Osteoblast (primary cell): ENCODE measurements at regions not wholly inside any gene's neighbourhood (a gene's known extent, or its start where the extent isn't known, plus 50 kb on each side); places are given as distances from the start of the nearest gene placed in this dataset.

Source experiments
- DNase-seq: peaks from one replicate; pipeline ENCODE4 v3.0.0; 2011; ENCODE audit warnings: low spot score, mixed read lengths; ENCODE audit not compliant: insufficient read length; ENCODE audit errors: missing footprints
- H2AFZ ChIP-seq: 2 replicates; pipeline ENCODE4 v1.6.0; 2011; ENCODE audit warnings: mild to moderate bottlenecking, low read length
- H3K27ac ChIP-seq: 2 replicates; pipeline ENCODE4 v1.5.1; 2011; ENCODE audit warnings: mild to moderate bottlenecking, low read depth, low read length, moderate library complexity
- H3K27me3 ChIP-seq: 2 replicates; pipeline ENCODE4 v1.6.0; 2012; ENCODE audit warnings: mild to moderate bottlenecking, control low read depth, inconsistent platforms, low read length, moderate library complexity; ENCODE audit not compliant: insufficient read depth
- H3K36me3 ChIP-seq: 2 replicates; pipeline ENCODE4 v1.5.1; 2011; ENCODE audit warnings: mild to moderate bottlenecking, low read length, control low read depth, moderate library complexity; ENCODE audit not compliant: insufficient read depth
- H3K4me1 ChIP-seq: 2 replicates; pipeline ENCODE4 v1.5.1; 2011; ENCODE audit warnings: mild to moderate bottlenecking, low read length, control low read depth, moderate library complexity; ENCODE audit not compliant: insufficient read depth
- H3K4me2 ChIP-seq: 2 replicates; pipeline ENCODE4 v1.6.0; 2011; ENCODE audit warnings: mild to moderate bottlenecking, low read length; ENCODE audit not compliant: insufficient read depth
- H3K4me3 ChIP-seq: fragments of 200-600 bp; sonication (generic); 3 replicates; pipeline ENCODE4 v1.5.1; 2012; ENCODE audit warnings: mild to moderate bottlenecking, low read length, inconsistent platforms; ENCODE audit not compliant: insufficient read depth
- H3K79me2 ChIP-seq: 2 replicates; pipeline ENCODE4 v1.6.0; 2012; ENCODE audit warnings: mild to moderate bottlenecking, low read length, control low read depth, inconsistent platforms; ENCODE audit not compliant: insufficient read depth
- H3K9me3 ChIP-seq: 2 replicates; pipeline ENCODE4 v1.5.1; 2011; ENCODE audit warnings: low read depth, low read length, control low read depth
- H4K20me1 ChIP-seq: 2 replicates; pipeline ENCODE4 v1.6.0; 2012; ENCODE audit warnings: mild to moderate bottlenecking, low read length, control low read depth; ENCODE audit not compliant: insufficient read depth
- TF ChIP-seq, protein P1 (sequence below): IDR thresholded peaks from 2 replicates; pipeline ENCODE4 v1.5.1; 2011; ENCODE audit warnings: mild to moderate bottlenecking, low read depth, low read length, moderate library complexity; ENCODE audit errors: extremely low read depth

DNA sequence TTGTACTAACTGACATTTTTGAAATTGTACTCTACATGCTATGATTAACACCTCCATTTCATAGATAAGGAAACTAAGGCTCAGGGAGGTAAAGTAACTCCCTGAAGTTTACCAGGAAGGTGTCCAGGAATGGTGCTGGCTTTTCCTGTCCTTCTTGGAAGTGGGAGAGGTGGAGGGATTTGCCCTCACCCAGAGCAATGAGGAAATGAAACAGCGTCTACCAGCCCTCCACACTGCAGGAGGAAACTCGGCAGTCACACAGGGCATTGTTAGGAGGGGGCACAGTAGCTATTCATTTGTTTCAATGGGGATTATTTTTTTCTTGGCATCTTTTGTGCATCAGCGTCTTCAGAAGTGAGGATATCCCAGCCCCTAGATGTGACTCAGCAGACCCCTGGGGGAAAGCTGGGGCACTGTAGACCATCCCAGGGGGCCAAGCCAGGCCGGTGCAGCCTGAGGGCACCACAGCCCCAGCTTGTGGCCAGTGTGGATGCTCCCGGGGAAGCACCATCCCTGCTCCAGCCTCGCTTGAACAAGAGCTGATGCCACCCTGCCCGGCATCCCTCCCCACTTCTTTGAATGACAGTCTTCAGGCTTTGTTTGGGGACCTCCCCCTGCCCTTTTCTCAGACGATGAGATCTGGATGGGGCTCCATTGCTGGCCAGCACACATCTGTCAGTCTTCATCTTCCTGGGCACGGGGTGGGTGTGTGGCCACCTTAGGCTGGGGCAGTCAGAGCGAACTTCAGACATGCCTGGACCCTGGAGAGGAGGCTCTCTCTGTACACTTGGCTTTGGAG lies 224.4 kb upstream of the PMEPA1 start:
- Histone ChIP-seq H3K9me3 (no peaks in the 10 kb centered on the region), H4K20me1 (no peaks in the 10 kb centered on the region), H3K27me3 (no peaks in the 10 kb centered on the region), H3K27ac (no peak overlapping the region), H3K4me1 (peaks cover 10% of the 10 kb centered on the region), H2AFZ (no peak overlapping the region), H3K4me2 (no peak overlapping the region), H3K79me2 (no peaks in the 10 kb centered on the region), H3K4me3 (no peak overlapping the region), H3K36me3 (no peaks in the 10 kb centered on the region)
- TF ChIP-seq, protein P1, sequence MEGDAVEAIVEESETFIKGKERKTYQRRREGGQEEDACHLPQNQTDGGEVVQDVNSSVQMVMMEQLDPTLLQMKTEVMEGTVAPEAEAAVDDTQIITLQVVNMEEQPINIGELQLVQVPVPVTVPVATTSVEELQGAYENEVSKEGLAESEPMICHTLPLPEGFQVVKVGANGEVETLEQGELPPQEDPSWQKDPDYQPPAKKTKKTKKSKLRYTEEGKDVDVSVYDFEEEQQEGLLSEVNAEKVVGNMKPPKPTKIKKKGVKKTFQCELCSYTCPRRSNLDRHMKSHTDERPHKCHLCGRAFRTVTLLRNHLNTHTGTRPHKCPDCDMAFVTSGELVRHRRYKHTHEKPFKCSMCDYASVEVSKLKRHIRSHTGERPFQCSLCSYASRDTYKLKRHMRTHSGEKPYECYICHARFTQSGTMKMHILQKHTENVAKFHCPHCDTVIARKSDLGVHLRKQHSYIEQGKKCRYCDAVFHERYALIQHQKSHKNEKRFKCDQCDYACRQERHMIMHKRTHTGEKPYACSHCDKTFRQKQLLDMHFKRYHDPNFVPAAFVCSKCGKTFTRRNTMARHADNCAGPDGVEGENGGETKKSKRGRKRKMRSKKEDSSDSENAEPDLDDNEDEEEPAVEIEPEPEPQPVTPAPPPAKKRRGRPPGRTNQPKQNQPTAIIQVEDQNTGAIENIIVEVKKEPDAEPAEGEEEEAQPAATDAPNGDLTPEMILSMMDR: no peak
- DNase-seq: no peak

DNA sequence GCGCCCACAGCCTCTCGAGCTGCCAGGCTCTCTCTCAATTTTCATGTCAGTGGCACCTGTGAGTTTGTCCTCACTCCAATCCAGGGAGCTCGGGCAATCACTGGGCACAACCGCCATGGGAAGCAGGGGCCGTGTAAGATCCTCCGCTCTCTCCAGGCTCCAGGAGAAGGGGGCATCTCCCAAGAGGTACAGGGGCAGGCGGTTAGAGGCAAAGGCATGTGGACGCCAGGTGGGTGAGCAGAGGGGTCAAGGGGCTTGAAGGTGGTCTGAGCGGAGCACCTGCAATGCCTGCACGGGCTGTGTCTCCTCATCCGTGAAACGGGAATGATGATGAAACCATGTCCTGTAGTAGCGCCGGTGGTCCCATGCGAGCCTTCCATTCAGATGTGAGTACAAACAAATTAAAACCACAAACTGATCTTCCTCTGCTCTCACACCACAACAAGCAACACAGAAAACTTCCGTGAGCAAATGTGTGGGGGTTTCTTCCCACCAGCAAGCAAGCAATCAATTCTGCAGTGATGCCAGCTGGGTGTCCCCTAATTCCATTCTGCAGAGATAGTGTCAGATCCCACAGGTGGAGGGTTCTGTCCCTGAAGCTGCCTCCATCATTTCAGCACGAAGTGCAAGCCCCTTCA lies 222.5 kb upstream of the PMEPA1 start:
- no peak overlapping the region for H3K27ac ChIP-seq
- TF ChIP-seq, protein P1: no peak

DNA sequence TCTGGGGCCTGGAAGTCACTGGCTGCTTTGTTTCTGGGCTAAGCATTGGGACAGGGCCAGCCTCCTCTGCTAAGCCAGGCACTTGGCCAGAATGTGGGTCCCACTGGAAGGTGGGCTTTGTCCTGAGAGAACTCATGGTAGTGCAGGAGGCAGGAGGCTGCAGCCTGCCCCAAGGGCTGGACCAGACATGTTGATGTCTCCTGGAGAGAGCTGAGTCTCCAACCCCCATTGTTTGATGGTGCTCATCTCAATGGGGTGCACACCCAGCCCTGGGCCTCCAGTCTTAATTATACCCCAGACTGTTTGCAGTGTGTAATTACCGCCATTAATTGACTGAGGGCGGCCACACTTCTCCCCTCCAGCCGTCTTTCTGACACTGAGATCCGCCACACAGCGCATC lies 220.5 kb upstream of the PMEPA1 start:
- Histone ChIP-seq H3K27me3 (no peaks in the 10 kb centered on the region), H3K36me3 (no peaks in the 10 kb centered on the region), H3K4me1 (peaks cover 8% of the 10 kb centered on the region), H3K79me2 (no peaks in the 10 kb centered on the region), H3K4me2 (no peak overlapping the region), H2AFZ (no peak overlapping the region), H3K27ac (no peak overlapping the region), H4K20me1 (no peaks in the 10 kb centered on the region), H3K9me3 (no peaks in the 10 kb centered on the region), H3K4me3 (no peak overlapping the region)
- no peak for DNase-seq
- TF ChIP-seq, protein P1: no peak

More for the DNA sequence above, 222.5 kb upstream of the PMEPA1 start:
- H3K4me3 ChIP-seq: no peak overlapping the region
- H3K27me3 ChIP-seq: no peaks in the 10 kb centered on the region
- H3K4me1 ChIP-seq: peaks cover 13% of the 10 kb centered on the region
- H2AFZ ChIP-seq: no peak overlapping the region
- DNase-seq: no peak
- no peaks in the 10 kb centered on the region for H3K79me2 ChIP-seq
- H3K9me3 ChIP-seq: no peaks in the 10 kb centered on the region
- H3K4me2 ChIP-seq: no peak overlapping the region
- H3K36me3 ChIP-seq: no peaks in the 10 kb centered on the region
- H4K20me1 ChIP-seq: no peaks in the 10 kb centered on the region
